Psoas muscle (tissue), 7 donors: ENCODE measurements at regions not wholly inside any gene's neighbourhood (a gene's known extent, or its start where the extent isn't known, plus 50 kb on each side); places are given as distances from the start of the nearest gene placed in this dataset.

Experiments used
- ATAC-seq, 4 donors: fragments of 200-7000 bp; cut with Tn5 transposase; one replicate each; pipeline ENCODE4 v1.9.1; 2020; ENCODE audit warnings: moderate library complexity in 3 of 4, mild to moderate bottlenecking in 2 of 4
- DNase-seq, 2 donors: peaks; one replicate each; pipeline ENCODE4 v3.0.0-alpha.2; 2020
- H3K27ac ChIP-seq: fragments of 200-600 bp; one replicate; pipeline ENCODE4 v1.8.0; 2022
- H3K27me3 ChIP-seq, 3 donors: fragments of 200-600 bp in 1 of 3; one replicate each; pipeline versions ENCODE4 v1.6.1 to v1.8.0; 2013 to 2022; ENCODE audit warnings: low read length in 2 of 3, mild to moderate bottlenecking in 2 of 3, moderate library complexity in 1 of 3; ENCODE audit not compliant: insufficient read depth in 3 of 3
- H3K36me3 ChIP-seq, 2 donors: fragments of 200-600 bp in 1 of 2; one replicate each; pipeline versions ENCODE4 v1.6.1 to v1.8.0; 2013 to 2022; ENCODE audit warnings: low read depth in 1 of 2, mild to moderate bottlenecking in 1 of 2, moderate library complexity in 1 of 2; ENCODE audit not compliant: insufficient read depth in 1 of 2
- H3K4me1 ChIP-seq: fragments of 200-600 bp; one replicate; pipeline ENCODE4 v1.8.0; 2022
- H3K4me3 ChIP-seq: fragments of 200-600 bp; one replicate; pipeline ENCODE4 v1.8.0; 2022; ENCODE audit warnings: mild to moderate bottlenecking
- H3K9me3 ChIP-seq: fragments of 200-600 bp; one replicate; pipeline ENCODE4 v1.8.0; 2022
- WGBS, 3 donors: extraction: QIAGEN DNeasy Blood & Tissue Kit; methylation state at CpG; one replicate each; pipeline versions ENCODE4 v1.1.6 to v1.1.7; 2013; 5-methylcytosine and 5-hydroxymethylcytosine counted together
- intact Hi-C, 2 donors: fragments of 100-400 bp; cut with DNase I; formaldehyde crosslinking; loops; one replicate each; pipeline versions ENCODE4 v1.11.0 to v1.14.2; 2022
- TF ChIP-seq, protein P1 (sequence below): fragments of 200-600 bp; IDR thresholded peaks from one replicate; pipeline ENCODE4 v1.8.0; 2022; ENCODE audit warnings: antibody characterized with exemption
- donor health status: healthy with polysubstance abuse.
- donor health status: DM: no; HTN: no; CAD: no; lungs with moderate emphysema.
- donor health status: Bipolar disorder and iron deficiency.
- donor health status: healthy.
- donor health status: DM: yes; HTN: yes; CAD: no.
- donor health status: DM: no; HTN: no; CAD: no.
- donor health status: DM: yes; HTN: yes; CAD: no.

DNA sequence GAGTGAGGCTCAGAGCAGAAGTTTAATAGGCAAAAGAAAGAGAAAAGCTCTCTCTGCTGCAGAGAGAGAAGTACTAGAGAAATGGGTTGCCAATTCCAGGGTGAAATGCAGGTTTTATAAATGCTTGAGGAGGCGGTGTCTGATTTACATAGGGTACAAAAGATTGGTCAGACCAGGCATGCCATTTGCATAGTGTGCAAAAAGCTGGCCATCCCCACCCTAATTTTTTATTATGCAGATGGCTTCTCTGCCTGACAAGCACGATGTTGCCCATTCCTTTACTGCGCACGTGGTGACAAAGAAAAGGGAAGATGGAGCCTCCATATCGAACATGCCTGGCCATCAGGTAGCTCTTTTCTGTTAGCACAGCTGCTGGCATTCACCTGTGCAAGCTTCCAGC, 209.3 kb upstream of the PPFIA2 start:
- ATAC-seq (no peak), DNase-seq (no peak)
- TF ChIP-seq, protein P1, sequence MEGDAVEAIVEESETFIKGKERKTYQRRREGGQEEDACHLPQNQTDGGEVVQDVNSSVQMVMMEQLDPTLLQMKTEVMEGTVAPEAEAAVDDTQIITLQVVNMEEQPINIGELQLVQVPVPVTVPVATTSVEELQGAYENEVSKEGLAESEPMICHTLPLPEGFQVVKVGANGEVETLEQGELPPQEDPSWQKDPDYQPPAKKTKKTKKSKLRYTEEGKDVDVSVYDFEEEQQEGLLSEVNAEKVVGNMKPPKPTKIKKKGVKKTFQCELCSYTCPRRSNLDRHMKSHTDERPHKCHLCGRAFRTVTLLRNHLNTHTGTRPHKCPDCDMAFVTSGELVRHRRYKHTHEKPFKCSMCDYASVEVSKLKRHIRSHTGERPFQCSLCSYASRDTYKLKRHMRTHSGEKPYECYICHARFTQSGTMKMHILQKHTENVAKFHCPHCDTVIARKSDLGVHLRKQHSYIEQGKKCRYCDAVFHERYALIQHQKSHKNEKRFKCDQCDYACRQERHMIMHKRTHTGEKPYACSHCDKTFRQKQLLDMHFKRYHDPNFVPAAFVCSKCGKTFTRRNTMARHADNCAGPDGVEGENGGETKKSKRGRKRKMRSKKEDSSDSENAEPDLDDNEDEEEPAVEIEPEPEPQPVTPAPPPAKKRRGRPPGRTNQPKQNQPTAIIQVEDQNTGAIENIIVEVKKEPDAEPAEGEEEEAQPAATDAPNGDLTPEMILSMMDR: no peak
- Histone ChIP-seq H3K36me3 (no peaks in the 10 kb centered on the region), H3K9me3 (no peaks in the 10 kb centered on the region), H3K4me1 (no peaks in the 10 kb centered on the region), H3K4me3 (no peak overlapping the region), H3K27me3 (no peaks in the 10 kb centered on the region), H3K27ac (no peak overlapping the region)
- intact Hi-C loops: no loop called here
- WGBS, 3 donors: 56 to 75% (median 67%) methylated on average over 5 of the region's 5 CpGs

DNA sequence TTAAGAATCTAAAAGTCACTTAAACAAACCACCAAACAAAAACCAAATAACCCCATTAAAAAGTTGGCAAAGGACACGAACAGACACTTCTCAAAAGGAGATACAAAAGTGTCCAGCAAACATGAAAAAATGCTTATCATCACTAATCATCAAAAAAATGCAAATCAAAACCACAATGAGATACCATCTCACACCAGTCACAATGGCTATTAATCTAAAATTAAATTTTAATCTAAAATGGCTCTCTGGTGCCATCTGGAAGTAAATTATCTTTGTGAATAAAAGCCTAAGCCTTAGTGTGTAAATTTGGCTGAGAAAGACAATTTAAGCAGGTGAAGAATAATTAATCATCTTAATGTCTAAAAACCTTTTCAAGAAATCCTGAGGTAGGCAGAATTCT, 204.5 kb upstream of the PPFIA2 start:
- intact Hi-C loops: no loop called here
- TF ChIP-seq, protein P1: no peak
- H3K27me3 ChIP-seq: no peaks in the 10 kb centered on the region
- no peaks in the 10 kb centered on the region for H3K4me1 ChIP-seq
- H3K36me3 ChIP-seq: no peaks in the 10 kb centered on the region
- H3K27ac ChIP-seq: no peak overlapping the region
- H3K4me3 ChIP-seq: no peak overlapping the region
- no peak for ATAC-seq
- 37 to 58% (median 41%) methylated on average over 1 of the region's 1 CpG for WGBS, 3 donors
- no peaks in the 10 kb centered on the region for H3K9me3 ChIP-seq
- DNase-seq: no peak

DNA sequence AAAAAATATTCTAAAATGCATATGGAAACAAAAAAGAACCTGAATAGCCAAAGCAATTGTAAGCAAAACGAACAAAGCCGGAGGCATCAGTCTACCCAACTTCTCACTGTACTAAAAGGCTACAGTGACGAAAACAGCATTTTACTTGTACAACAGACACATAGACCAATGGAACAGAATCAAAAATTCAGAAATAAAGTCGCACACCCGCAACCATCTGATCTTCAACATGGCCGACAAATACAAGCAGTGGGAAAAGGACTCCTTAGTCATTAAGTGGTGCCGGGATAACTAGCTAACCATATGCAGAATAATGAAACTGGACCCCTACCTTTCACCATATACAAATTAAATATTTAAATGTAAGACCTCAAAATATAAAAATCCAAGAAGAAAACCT, 203.9 kb upstream of the PPFIA2 start:
- 92 to 94% (median 93%) methylated on average over 7 of the region's 7 CpGs for WGBS, 3 donors
- TF ChIP-seq, protein P1: no peak
- Histone ChIP-seq H3K27ac (no peak overlapping the region), H3K4me1 (no peaks in the 10 kb centered on the region), H3K9me3 (no peaks in the 10 kb centered on the region), H3K4me3 (no peak overlapping the region), H3K27me3 (no peaks in the 10 kb centered on the region), H3K36me3 (no peaks in the 10 kb centered on the region)
- DNase-seq: no peak
- no peak for ATAC-seq
- intact Hi-C loops: no loop called here

DNA sequence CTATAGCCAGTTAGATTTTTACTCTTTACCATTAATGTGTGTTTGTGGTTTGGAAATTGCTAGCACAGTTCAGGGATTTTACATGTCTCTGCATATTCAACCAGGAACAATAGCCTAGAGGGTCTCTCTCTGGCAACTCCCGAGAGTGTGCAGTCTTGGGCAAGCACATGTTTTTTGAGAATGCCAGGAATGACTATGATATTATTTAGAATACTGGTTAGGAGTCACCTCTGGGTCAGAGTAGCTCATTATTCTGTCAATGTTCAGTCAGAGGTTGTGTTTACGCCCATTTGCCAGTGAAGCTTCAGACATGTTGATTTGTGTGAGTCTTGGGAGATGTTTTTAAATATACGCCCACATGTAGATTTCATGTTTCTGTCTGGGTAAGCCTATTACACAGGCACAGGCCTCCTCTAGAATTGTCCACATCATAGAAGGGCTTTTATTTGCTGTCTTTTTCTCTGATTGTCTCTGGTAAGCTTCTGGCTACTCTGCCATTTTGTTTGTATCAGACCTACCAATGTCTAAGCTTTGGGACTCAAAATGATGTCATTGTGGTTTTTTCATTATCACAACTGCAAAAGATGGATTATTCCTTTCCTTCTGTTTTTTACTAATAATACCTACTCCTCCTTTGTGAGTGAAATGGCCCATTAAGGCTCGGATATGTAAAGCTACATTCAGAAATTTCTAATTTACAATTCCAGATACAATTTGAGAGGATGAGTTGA, 203.1 kb upstream of the PPFIA2 start:
- intact Hi-C loops: no loop called here
- H3K9me3 ChIP-seq: no peaks in the 10 kb centered on the region
- H3K4me3 ChIP-seq: no peak overlapping the region
- no peaks in the 10 kb centered on the region for H3K36me3 ChIP-seq
- TF ChIP-seq, protein P1: no peak
- no peak for ATAC-seq
- H3K4me1 ChIP-seq: no peaks in the 10 kb centered on the region
- no peak for DNase-seq
- H3K27ac ChIP-seq: no peak overlapping the region
- no peaks in the 10 kb centered on the region for H3K27me3 ChIP-seq
- WGBS, 3 donors: 60 to 66% (median 62%) methylated on average over 4 of the region's 4 CpGs

DNA sequence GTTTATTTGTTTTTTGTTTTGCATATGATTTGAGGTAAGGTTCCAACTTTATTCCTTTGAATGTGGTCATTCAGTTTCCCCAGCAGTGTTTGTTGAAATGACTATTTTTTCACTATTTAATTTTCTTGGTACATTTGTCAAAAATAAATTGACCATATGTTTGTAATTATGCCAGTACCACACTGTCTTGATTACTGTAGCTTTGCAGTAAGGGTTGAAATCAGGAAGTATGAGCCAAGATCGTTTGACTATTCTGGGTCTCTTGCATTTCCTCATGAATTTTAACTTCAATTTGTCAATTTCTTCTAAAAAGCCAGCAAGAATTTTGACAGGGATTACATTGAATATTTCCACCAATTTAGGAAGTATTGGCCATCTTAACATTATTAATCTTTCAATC, 199.3 kb upstream of the PPFIA2 start:
- Histone ChIP-seq H3K36me3 (no peaks in the 10 kb centered on the region), H3K9me3 (no peaks in the 10 kb centered on the region), H3K4me1 (no peaks in the 10 kb centered on the region), H3K4me3 (no peak overlapping the region), H3K27ac (no peak overlapping the region), H3K27me3 (no peaks in the 10 kb centered on the region)
- 37 to 58% (median 45%) methylated on average over 1 of the region's 1 CpG for WGBS, 3 donors
- intact Hi-C loops: no loop called here
- no peak for ATAC-seq
- TF ChIP-seq, protein P1: no peak
- DNase-seq: no peak
